ENCODE measurements at regions not wholly inside any gene's neighbourhood (a gene's known extent, or its start where the extent isn't known, plus 50 kb on each side); places are given as distances from the start of the nearest gene placed in this dataset.

GRCh38 chr16:6020162-6020985 lies 922.8 kb upstream of the EEF2KMT start:
- ATAC-seq: no peak
- TF ChIP-seq TCF4 (CRISPR knock-in tag; IDR thresholded peaks at IDR 0.05; ENCODE audit: borderline replicate concordance) (no peak), ISL1 (CRISPR knock-in tag; IDR thresholded peaks at IDR 0.05) (no peak), ZNF70 (CRISPR knock-in tag; IDR thresholded peaks at IDR 0.05) (no peak), CSRNP3 (CRISPR knock-in tag; IDR thresholded peaks at IDR 0.05) (no peak), GLIS3 (CRISPR knock-in tag; IDR thresholded peaks at IDR 0.05) (no peak), ESRRG (CRISPR knock-in tag; IDR thresholded peaks at IDR 0.05) (no peak), ZFP3 (CRISPR knock-in tag; IDR thresholded peaks at IDR 0.05) (no peak), TSHZ2 (CRISPR knock-in tag; IDR thresholded peaks at IDR 0.05) (no peak), ZNF565 (CRISPR knock-in tag; conservative IDR thresholded peaks at IDR 0.05; ENCODE audit: low read depth) (no peak), CREB5 (CRISPR knock-in tag; IDR thresholded peaks at IDR 0.05; ENCODE audit: low read depth) (no peak), ZNF8 (CRISPR knock-in tag; IDR thresholded peaks at IDR 0.05) (no peak), PPARA (CRISPR knock-in tag; IDR thresholded peaks at IDR 0.05; ENCODE audit: borderline replicate concordance) (no peak), ARNTL (CRISPR knock-in tag; IDR thresholded peaks at IDR 0.05; ENCODE audit: borderline replicate concordance, low read depth) (no peak), BACH2 (CRISPR knock-in tag; IDR thresholded peaks at IDR 0.05; ENCODE audit: borderline replicate concordance) (no peak), RARB (CRISPR knock-in tag; IDR thresholded peaks at IDR 0.05) (no peak), PATZ1 (CRISPR knock-in tag; IDR thresholded peaks at IDR 0.05; ENCODE audit: borderline replicate concordance) (no peak), OSR1 (CRISPR knock-in tag; IDR thresholded peaks at IDR 0.05) (no peak), ZC3H10 (CRISPR knock-in tag; IDR thresholded peaks at IDR 0.05) (no peak), CSDC2 (CRISPR knock-in tag; IDR thresholded peaks at IDR 0.05) (no peak)

- no peak for ATAC-seq
- no peak for TF ChIP-seq ZC3H10 (CRISPR knock-in tag; IDR thresholded peaks at IDR 0.05)
- TF ChIP-seq ZFP3 (CRISPR knock-in tag; IDR thresholded peaks at IDR 0.05): no peak
- no peak for TF ChIP-seq TCF4 (CRISPR knock-in tag; IDR thresholded peaks at IDR 0.05; ENCODE audit: borderline replicate concordance)
- no peak for TF ChIP-seq ZNF565 (CRISPR knock-in tag; conservative IDR thresholded peaks at IDR 0.05; ENCODE audit: low read depth)
- no peak for TF ChIP-seq TOX (CRISPR knock-in tag; IDR thresholded peaks at IDR 0.05; ENCODE audit: borderline replicate concordance)
- TF ChIP-seq OSR1 (CRISPR knock-in tag; IDR thresholded peaks at IDR 0.05): no peak
- TF ChIP-seq TSHZ2 (CRISPR knock-in tag; IDR thresholded peaks at IDR 0.05): no peak
These were observed 921.9 kb upstream of the EEF2KMT start for GRCh38 chr16:6019490-6019991.

Data from SK-N-SH treated with all-trans-retinoic acid at 6 μM for 48 hours (cell line).